H1 (cell line): ENCODE measurements at regions not wholly inside any gene's neighbourhood (a gene's known extent, or its start where the extent isn't known, plus 50 kb on each side); places are given as distances from the start of the nearest gene placed in this dataset.

Experiments
- CTCF ChIA-PET: fragments of 300-600 bp; sonication (Branson Sonifier 250); formaldehyde crosslinking; loops from one replicate; lab custom pipeline; 2021; ENCODE audit not compliant: partially characterized antibody; lab: Charles Lee
- POLR2A ChIA-PET: fragments of 300-600 bp; sonication (Branson Sonifier 250); formaldehyde crosslinking; loops from one replicate; lab custom pipeline; 2021; ENCODE audit warnings: inconsistent platforms; ENCODE audit not compliant: partially characterized antibody; lab: Charles Lee
- DNase-seq, 2 experiments: peaks; one replicate each; pipeline versions ENCODE4 v3.0.0 to v3.0.0-alpha.2; 2010 to 2022; ENCODE audit warnings: low spot score in 2 of 2, low read depth in 1 of 2, mixed read lengths in 1 of 2
- FAIRE-seq: peaks from 2 replicates; lab custom pipeline; 2011; peaks lifted over from hg19 to GRCh38; lab: Jason Lieb, UNC
- H2AFZ ChIP-seq: 2 replicates; pipeline ENCODE4 v1.8.1; 2012; ENCODE audit warnings: low read length, inconsistent platforms
- H2AK5ac ChIP-seq: 2 replicates; pipeline ENCODE4 v1.6.1; 2013; ENCODE audit warnings: low read depth, low read length
- H2BK120ac ChIP-seq: replicated peaks from 2 replicates; pipeline ENCODE3; 2013; ENCODE audit warnings: low read depth, low read length, inconsistent platforms
- H2BK12ac ChIP-seq: 2 replicates; pipeline ENCODE4 v1.6.1; 2013; ENCODE audit warnings: low read depth, low read length
- H2BK15ac ChIP-seq: 2 replicates; pipeline ENCODE4 v1.6.1; 2013; ENCODE audit warnings: low read length
- H2BK20ac ChIP-seq: 2 replicates; pipeline ENCODE4 v1.6.1; 2013; ENCODE audit warnings: low read length
- H2BK5ac ChIP-seq: 2 replicates; pipeline ENCODE4 v1.6.1; 2013; ENCODE audit warnings: low read depth, low read length
- H3K14ac ChIP-seq: 2 replicates; pipeline ENCODE4 v1.6.1; 2013; ENCODE audit warnings: inconsistent platforms; ENCODE audit not compliant: insufficient read length
- H3K18ac ChIP-seq: 2 replicates; pipeline ENCODE4 v1.6.1; 2013; ENCODE audit warnings: low read length; ENCODE audit errors: extremely low read depth
- H3K23ac ChIP-seq: 2 replicates; pipeline ENCODE4 v1.6.1; 2013; ENCODE audit warnings: inconsistent platforms; ENCODE audit not compliant: insufficient read length
- H3K23me2 ChIP-seq: 2 replicates; pipeline ENCODE4 v1.6.1; 2013; ENCODE audit warnings: low read depth, low read length
- H3K27ac ChIP-seq: 2 replicates; pipeline ENCODE4 v1.6.1; 2011; ENCODE audit warnings: low read depth, low read length, inconsistent platforms
- H3K27me3 ChIP-seq, 4 experiments: replicated peaks in 1 of 4; 1 replicate in 1 of 4; 2 replicates in 3 of 4; pipeline versions ENCODE4 v1.6.1 to v1.8.1; 2011 to 2013; ENCODE audit warnings: low read length in 3 of 4, mild to moderate bottlenecking in 3 of 4, inconsistent platforms in 2 of 4, mixed read lengths in 2 of 4, moderate library complexity in 1 of 4; ENCODE audit not compliant: control insufficient read depth in 3 of 4, insufficient read depth in 3 of 4; ENCODE audit errors: extremely low read depth in 1 of 4
- H3K36me3 ChIP-seq, 4 experiments: 2 replicates each; pipeline versions ENCODE4 v1.6.1 to v1.8.1; 2011 to 2013; ENCODE audit warnings: mild to moderate bottlenecking in 4 of 4, low read length in 3 of 4, moderate library complexity in 2 of 4, control low read depth in 1 of 4, inconsistent platforms in 1 of 4; ENCODE audit not compliant: insufficient read depth in 4 of 4, control insufficient read depth in 2 of 4
- H3K4ac ChIP-seq: replicated peaks from 2 replicates; pipeline ENCODE3; 2013; ENCODE audit warnings: low read length, low read depth, mixed read lengths, inconsistent platforms; ENCODE audit not compliant: insufficient read length
- H3K4me1 ChIP-seq, 4 experiments: replicated peaks in 1 of 4; 1 replicate in 1 of 4; 2 replicates in 3 of 4; pipeline versions ENCODE4 v1.6.1 to v1.8.1; 2011 to 2013; ENCODE audit warnings: low read length in 3 of 4, inconsistent platforms in 2 of 4, mixed read lengths in 1 of 4; ENCODE audit not compliant: insufficient read depth in 4 of 4, control insufficient read depth in 3 of 4
- H3K4me2 ChIP-seq, 2 experiments: 2 replicates each; pipeline versions ENCODE4 v1.6.1 to v1.8.1; 2011 to 2013; ENCODE audit warnings: low read depth in 2 of 2, low read length in 2 of 2, control low read depth in 1 of 2, inconsistent platforms in 1 of 2, mild to moderate bottlenecking in 1 of 2; ENCODE audit not compliant: insufficient read depth in 1 of 2
- H3K4me3 ChIP-seq, 4 experiments: fragments of 200-600, 300-600 bp in 1 of 4; sonication (generic), shearing (Covaris generic), sonication (Bioruptor Twin) in 1 of 4; 2 replicates each; pipeline versions ENCODE4 v1.5.1 to v1.8.1; 2011 to 2016; ENCODE audit warnings: low read length in 4 of 4, low read depth in 3 of 4, control low read depth in 2 of 4, inconsistent platforms in 2 of 4, mild to moderate bottlenecking in 2 of 4, mixed read lengths in 1 of 4, moderate library complexity in 1 of 4; ENCODE audit not compliant: insufficient read depth in 2 of 4; ENCODE audit errors: extremely low read depth in 1 of 4
- H3K56ac ChIP-seq: replicated peaks from 2 replicates; pipeline ENCODE3; 2013; ENCODE audit warnings: low read depth, mild to moderate bottlenecking, mixed read lengths, low read length, inconsistent platforms; ENCODE audit not compliant: insufficient read length
- H3K79me1 ChIP-seq: 2 replicates; pipeline ENCODE4 v1.6.1; 2013; ENCODE audit warnings: low read depth, low read length, control low read depth
- H3K79me2 ChIP-seq, 2 experiments: 2 replicates each; pipeline versions ENCODE4 v1.6.1 to v1.8.1; 2012 to 2013; ENCODE audit warnings: low read length in 2 of 2, mild to moderate bottlenecking in 2 of 2, inconsistent platforms in 1 of 2; ENCODE audit not compliant: insufficient read depth in 2 of 2, control insufficient read depth in 1 of 2
- H3K9ac ChIP-seq, 4 experiments: replicated peaks in 1 of 4; 1 replicate in 1 of 4; 2 replicates in 3 of 4; pipeline versions ENCODE4 v1.6.1 to v1.8.1; 2011 to 2013; ENCODE audit warnings: low read depth in 3 of 4, low read length in 3 of 4, control low read depth in 2 of 4, mild to moderate bottlenecking in 2 of 4, moderate library complexity in 2 of 4, inconsistent platforms in 1 of 4; ENCODE audit errors: extremely low read depth in 1 of 4
- H3K9me3 ChIP-seq, 2 experiments: 2 replicates each; pipeline versions ENCODE4 v1.6.1 to v1.8.1; 2012 to 2013; ENCODE audit warnings: mild to moderate bottlenecking in 2 of 2, moderate library complexity in 2 of 2, control low read depth in 1 of 2, inconsistent platforms in 1 of 2, low read depth in 1 of 2, low read length in 1 of 2, mixed read lengths in 1 of 2; ENCODE audit not compliant: insufficient read depth in 2 of 2
- H4K20me1 ChIP-seq, 2 experiments: replicated peaks in 1 of 2; 2 replicates each; pipeline versions ENCODE3 to v1.8.1; 2011 to 2013; ENCODE audit warnings: inconsistent platforms in 2 of 2, low read length in 2 of 2, mild to moderate bottlenecking in 1 of 2; ENCODE audit not compliant: insufficient read depth in 2 of 2, control insufficient read depth in 1 of 2
- H4K5ac ChIP-seq: 2 replicates; pipeline ENCODE4 v1.6.1; 2013; ENCODE audit warnings: low read length, low read depth, mixed read lengths, inconsistent platforms; ENCODE audit not compliant: insufficient read length
- H4K8ac ChIP-seq: 2 replicates; pipeline ENCODE4 v1.8.0; 2013; ENCODE audit warnings: mild to moderate bottlenecking, moderate library complexity, low read length, inconsistent platforms; ENCODE audit not compliant: insufficient read depth; ENCODE audit errors: extremely low read depth
- H4K91ac ChIP-seq: replicated peaks from 2 replicates; pipeline ENCODE3; 2013; ENCODE audit warnings: low read length, mixed read lengths, inconsistent platforms; ENCODE audit not compliant: insufficient read length
- HDAC2 ChIP-seq, 2 experiments: fragments of 300-600 bp in 1 of 2; sonication (generic) in 1 of 2; IDR thresholded peaks; 2 replicates each; pipeline ENCODE4 v1.6.1; 2011 to 2012; ENCODE audit warnings: low read depth in 2 of 2, low read length in 2 of 2, mild to moderate bottlenecking in 2 of 2, moderate library complexity in 2 of 2, borderline replicate concordance in 1 of 2, inconsistent platforms in 1 of 2
- RAD21 ChIP-seq, 2 experiments: IDR thresholded peaks in 1 of 2; conservative IDR thresholded peaks in 1 of 2; 2 replicates each; pipeline ENCODE4 v1.6.1; 2011; ENCODE audit warnings: low read depth in 2 of 2, low read length in 2 of 2, improper control_type of control experiment in 1 of 2, inconsistent platforms in 1 of 2, mild to moderate bottlenecking in 1 of 2, moderate library complexity in 1 of 2
- RBBP5 ChIP-seq: IDR thresholded peaks from 2 replicates; pipeline ENCODE4 v1.7.1; 2012; ENCODE audit warnings: low read depth, mild to moderate bottlenecking, inconsistent platforms, low read length, moderate library complexity, borderline replicate concordance
- SUZ12 ChIP-seq: fragments of 200-600 bp; sonication (generic); IDR thresholded peaks from 2 replicates; pipeline ENCODE4 v1.6.1; 2012; ENCODE audit warnings: mild to moderate bottlenecking, inconsistent platforms, low read length, moderate library complexity, mixed read lengths
- ZNF274 ChIP-seq: IDR thresholded peaks from 2 replicates; pipeline ENCODE4 v1.7.0; 2012; ENCODE audit warnings: low read length, borderline replicate concordance; ENCODE audit errors: extremely low read depth

GRCh38 chr10:64148607-64149006 is 627.4 kb downstream of the REEP3 start:
- Histone ChIP-seq H2AK5ac (no peak overlapping the region), H3K23ac (no peak overlapping the region), H2AFZ (no peak overlapping the region), H3K27ac (no peak overlapping the region), H3K4me3 (no peak overlapping the region), H3K4me2 (no peak overlapping the region), H2BK12ac (no peak overlapping the region), H3K14ac (no peak overlapping the region), H4K91ac (no peak overlapping the region), H4K20me1 (no peaks in the 10 kb centered on the region), H3K79me1 (no peaks in the 10 kb centered on the region), H4K8ac (no peak overlapping the region), H3K18ac (no peak overlapping the region), H3K9me3 (no peaks in the 10 kb centered on the region), H2BK5ac (no peak overlapping the region), H2BK120ac (no peak overlapping the region), H3K4ac (no peak overlapping the region), H3K36me3 (no peaks in the 10 kb centered on the region), H3K9ac (no peak overlapping the region), H3K79me2 (no peaks in the 10 kb centered on the region), H3K23me2 (no peaks in the 10 kb centered on the region), H2BK15ac (no peak overlapping the region), H3K4me1 (no peaks in the 10 kb centered on the region; a peak in 1 of 7 replicates), H3K27me3 (no peaks in the 10 kb centered on the region), H2BK20ac (no peak overlapping the region), H3K56ac (no peak overlapping the region), H4K5ac (no peak overlapping the region)
- no peak for FAIRE-seq
- ChIA-PET CTCF (interaction anchor here (0.6 to 1.2 kb wide), 3 partner anchors 14 to 276 kb away, joined by 3 read pairs; no protein-coding TSS in a partner anchor), POLR2A (no interaction called here)
- DNase-seq = no peak
- TF ChIP-seq SUZ12 = no peak
- no peak for TF ChIP-seq RBBP5
- TF ChIP-seq ZNF274 = no peak
- TF ChIP-seq RAD21 (IDR thresholded peaks at IDR 0.05 in 1 of 2, conservative IDR thresholded peaks at IDR 0.05 in 1 of 2; ENCODE audit: low read depth in 2 of 2, low read length in 2 of 2) = no peak
- no peak for TF ChIP-seq HDAC2 (IDR thresholded peaks at IDR 0.05; ENCODE audit: borderline replicate concordance in 1 of 2, low read depth in 2 of 2, low read length in 2 of 2)
